ENCODE measurements at regions not wholly inside any gene's neighbourhood (a gene's known extent, or its start where the extent isn't known, plus 50 kb on each side); places are given as distances from the start of the nearest gene placed in this dataset.
"Not testable (repeated sequence)": the region's sequence is repeated elsewhere in the genome, so short reads cannot be mapped to it uniquely, and the experiment has no call there.

- DNase-seq (ENCODE audit: low read depth in 2 of 2), result no peak
Measured at GRCh38 chrX:118215346-118215745, 98.7 kb upstream of the KLHL13 start.

GRCh38 chrX:118216087-118216486 lies 99.5 kb upstream of the KLHL13 start:
- no peak for DNase-seq (ENCODE audit: low read depth in 2 of 2)

GRCh38 chrX:118216509-118216908 lies 99.9 kb upstream of the KLHL13 start:
- no peak for DNase-seq (ENCODE audit: low read depth in 2 of 2)

- DNase-seq (ENCODE audit: low read depth in 2 of 2), result no peak
Measured at GRCh38 chrX:118218079-118218478, 101.5 kb upstream of the KLHL13 start.

GRCh38 chrX:118218940-118219339 lies 102.3 kb upstream of the KLHL13 start:
- DNase-seq (ENCODE audit: low read depth in 2 of 2), result no peak

- DNase-seq (ENCODE audit: low read depth in 2 of 2), result no peak
Measured at GRCh38 chrX:118219866-118220265, 103.3 kb upstream of the KLHL13 start.

GRCh38 chrX:118220509-118220908 lies 103.9 kb upstream of the KLHL13 start:
- DNase-seq (ENCODE audit: low read depth in 2 of 2), result no peak

- DNase-seq (ENCODE audit: low read depth in 2 of 2), result no peak
Measured at GRCh38 chrX:118221270-118221669, 104.7 kb upstream of the KLHL13 start.

GRCh38 chrX:118221733-118222132 lies 105.1 kb upstream of the KLHL13 start:
- no peak for DNase-seq (ENCODE audit: low read depth in 2 of 2)

GRCh38 chrX:118222421-118222820 lies 105.8 kb upstream of the KLHL13 start:
- DNase-seq (ENCODE audit: low read depth in 2 of 2), result no peak

- DNase-seq (ENCODE audit: low read depth in 2 of 2), result no peak
Measured at GRCh38 chrX:118225711-118226428, 109.3 kb upstream of the KLHL13 start.

GRCh38 chrX:118228041-118228440 lies 111.4 kb upstream of the KLHL13 start:
- DNase-seq (ENCODE audit: low read depth in 2 of 2), result no peak

- DNase-seq (ENCODE audit: low read depth in 2 of 2), result no peak
Measured at GRCh38 chrX:118228456-118228855, 111.8 kb upstream of the KLHL13 start.

- no peak for DNase-seq (ENCODE audit: low read depth in 2 of 2)
Measured at GRCh38 chrX:118231464-118231863, 114.4 kb upstream of the WDR44 start.

GRCh38 chrX:118239178-118239870 lies 106.6 kb upstream of the WDR44 start:
- DNase-seq (ENCODE audit: low read depth in 2 of 2), result no peak

GRCh38 chrX:118239913-118240698 lies 105.8 kb upstream of the WDR44 start:
- DNase-seq (ENCODE audit: low read depth in 2 of 2), result no peak

GRCh38 chrX:118246961-118247360 lies 98.9 kb upstream of the WDR44 start:
- not testable (repeated sequence) for DNase-seq (ENCODE audit: low read depth in 2 of 2)

- no peak for DNase-seq (ENCODE audit: low read depth in 2 of 2)
Measured at GRCh38 chrX:118249146-118249545, 96.8 kb upstream of the WDR44 start.

- no peak for DNase-seq (ENCODE audit: low read depth in 2 of 2)
Measured at GRCh38 chrX:118250445-118250844, 95.5 kb upstream of the WDR44 start.

- no peak for DNase-seq (ENCODE audit: low read depth in 2 of 2)
Measured at GRCh38 chrX:118251271-118251670, 94.6 kb upstream of the WDR44 start.

GRCh38 chrX:118252967-118253366 lies 92.9 kb upstream of the WDR44 start:
- no peak for DNase-seq (ENCODE audit: low read depth in 2 of 2)

- peak; percentile 7 to 35 for DNase-seq (ENCODE audit: low read depth in 2 of 2)
Measured at GRCh38 chrX:118254611-118255010, 91.3 kb upstream of the WDR44 start.

- DNase-seq (ENCODE audit: low read depth in 2 of 2), result no peak
Measured at GRCh38 chrX:118255921-118256320, 90.0 kb upstream of the WDR44 start.

All from stimulated activated CD4-positive, alpha-beta T cell treated with anti-CD3 and anti-CD28 coated beads, Interleukin-4, amount 100 ng/mL, for 48 hours (primary cell).